WTC11 (cell line): ENCODE measurements at regions not wholly inside any gene's neighbourhood (a gene's known extent, or its start where the extent isn't known, plus 50 kb on each side); places are given as distances from the start of the nearest gene placed in this dataset.
A peak's percentile ranks its signal among the peaks of the same experiment; 100 is the strongest.

Experiments used
- ATAC-seq: fragments of 200-7000 bp; cut with Tn5 transposase; 2 replicates; pipeline ENCODE4 v1.10.0; 2021; ENCODE audit warnings: mild to moderate bottlenecking, moderate library complexity
- CTCF ChIA-PET: fragments of 300-600 bp; sonication (Branson Sonifier 250); formaldehyde crosslinking; loops from one replicate; lab custom pipeline; 2021; ENCODE audit warnings: antibody characterized with exemption; lab: Charles Lee
- POLR2A ChIA-PET: fragments of 350-600 bp; sonication (Branson Sonifier 250); formaldehyde crosslinking; loops from one replicate; lab custom pipeline; 2021; ENCODE audit warnings: antibody characterized with exemption; lab: Charles Lee
- DNase-seq: peaks from one replicate; pipeline ENCODE4 v3.0.0; 2021; ENCODE audit warnings: low spot score
- H3K27ac Mint-ChIP-seq: 2 replicates; pipeline ENCODE4 v1.8.0; 2021; ENCODE audit warnings: mixed read lengths
- H3K27me3 Mint-ChIP-seq: 2 replicates; pipeline ENCODE4 v1.8.0; 2021; ENCODE audit warnings: low read depth, mild to moderate bottlenecking, moderate library complexity, mixed read lengths
- H3K36me3 Mint-ChIP-seq: 2 replicates; pipeline ENCODE4 v1.8.0; 2021; ENCODE audit warnings: mixed read lengths
- H3K4me1 Mint-ChIP-seq: 2 replicates; pipeline ENCODE4 v1.8.0; 2022; ENCODE audit warnings: mixed read lengths
- H3K4me3 Mint-ChIP-seq: 2 replicates; pipeline ENCODE4 v1.8.0; 2021; ENCODE audit warnings: mild to moderate bottlenecking, moderate library complexity, mixed read lengths
- H3K9me3 Mint-ChIP-seq: 2 replicates; pipeline ENCODE4 v1.8.0; 2021; ENCODE audit warnings: mixed read lengths
- ATF1 ChIP-seq: sonication (generic); formaldehyde crosslinking; IDR thresholded peaks from 2 replicates; pipeline ENCODE4 v1.8.1; 2023; ENCODE audit warnings: mild to moderate bottlenecking, moderate library complexity, missing genetic modification reagents
- CREB1 ChIP-seq: sonication (generic); formaldehyde crosslinking; IDR thresholded peaks from 2 replicates; pipeline ENCODE4 v1.8.0; 2023; ENCODE audit warnings: mild to moderate bottlenecking, missing genetic modification reagents
- CREM ChIP-seq: sonication (generic); formaldehyde crosslinking; IDR thresholded peaks from 2 replicates; pipeline ENCODE4 v1.8.1; 2022; ENCODE audit warnings: mild to moderate bottlenecking, missing genetic modification reagents, moderate library complexity
- EMX1 ChIP-seq: fragments of 250-450 bp; sonication (Bioruptor Pico); IDR thresholded peaks from 2 replicates; pipeline ENCODE4 v1.8.0; 2021; ENCODE audit warnings: mild to moderate bottlenecking
- FOXJ3 ChIP-seq: sonication (generic); formaldehyde crosslinking; IDR thresholded peaks from 2 replicates; pipeline ENCODE4 v1.9.0; 2021; ENCODE audit warnings: missing genetic modification reagents, mild to moderate bottlenecking, borderline replicate concordance
- HMGA2 ChIP-seq: fragments of 250-450 bp; sonication (Bioruptor Pico); IDR thresholded peaks from 2 replicates; pipeline ENCODE4 v1.4.0; 2021; ENCODE audit warnings: mild to moderate bottlenecking, moderate library complexity
- JUN ChIP-seq: sonication (generic); formaldehyde crosslinking; IDR thresholded peaks from 2 replicates; pipeline ENCODE4 v1.8.0; 2023; ENCODE audit warnings: mild to moderate bottlenecking, missing genetic modification reagents
- OVOL2 ChIP-seq: fragments of 250-450 bp; sonication (Bioruptor Pico); IDR thresholded peaks from 2 replicates; pipeline ENCODE4 v1.9.0; 2021; ENCODE audit warnings: mild to moderate bottlenecking, borderline replicate concordance
- SP1 ChIP-seq: sonication (generic); formaldehyde crosslinking; conservative IDR thresholded peaks from 2 replicates; pipeline ENCODE4 v1.8.1; 2022; ENCODE audit warnings: missing genetic modification reagents
- ZNF317 ChIP-seq: sonication (generic); formaldehyde crosslinking; IDR thresholded peaks from 2 replicates; pipeline ENCODE4 v1.8.1; 2023; ENCODE audit warnings: low read depth, mild to moderate bottlenecking, moderate library complexity, missing genetic modification reagents, borderline replicate concordance
- ZNF416 ChIP-seq: fragments of 250-450 bp; sonication (Bioruptor Pico); IDR thresholded peaks from 2 replicates; pipeline ENCODE4 v1.9.0; 2021; ENCODE audit warnings: mild to moderate bottlenecking, inconsistent platforms
- TF ChIP-seq, protein P1 (sequence below): fragments of 250-450 bp; sonication (Bioruptor Pico); IDR thresholded peaks from 2 replicates; pipeline ENCODE4 v1.9.0; 2021; ENCODE audit warnings: mild to moderate bottlenecking
- TF ChIP-seq, protein P2 (sequence below): sonication (generic); formaldehyde crosslinking; IDR thresholded peaks from 2 replicates; pipeline ENCODE4 v1.8.0; 2022; ENCODE audit warnings: mild to moderate bottlenecking, missing genetic modification reagents
- TF ChIP-seq, protein P3 (sequence below): sonication (generic); formaldehyde crosslinking; IDR thresholded peaks from 2 replicates; pipeline ENCODE4 v1.8.0; 2022; ENCODE audit warnings: mild to moderate bottlenecking, missing genetic modification reagents
- TF ChIP-seq, protein P4 (sequence below): sonication (generic); formaldehyde crosslinking; IDR thresholded peaks from 2 replicates; pipeline ENCODE4 v1.8.1; 2023; ENCODE audit warnings: mild to moderate bottlenecking, missing genetic modification reagents
- TF ChIP-seq, protein P5 (sequence below): sonication (generic); formaldehyde crosslinking; IDR thresholded peaks from 2 replicates; pipeline ENCODE4 v1.8.1; 2022; ENCODE audit warnings: low read depth, mild to moderate bottlenecking, moderate library complexity, missing genetic modification reagents, borderline replicate concordance
- TF ChIP-seq, protein P6 (sequence below): fragments of 250-450 bp; sonication (Bioruptor Pico); IDR thresholded peaks from 2 replicates; pipeline ENCODE4 v1.9.0; 2021; ENCODE audit warnings: mild to moderate bottlenecking, borderline replicate concordance
- TF ChIP-seq, protein P7 (sequence below): fragments of 200-600 bp; IDR thresholded peaks from 2 replicates; pipeline ENCODE4 v1.8.0; 2022; ENCODE audit warnings: antibody characterized with exemption
- TF ChIP-seq, protein P8 (sequence below): sonication (generic); formaldehyde crosslinking; conservative IDR thresholded peaks from 2 replicates; pipeline ENCODE4 v1.8.1; 2022; ENCODE audit warnings: mild to moderate bottlenecking, missing genetic modification reagents
- TF ChIP-seq, protein P9 (sequence below): fragments of 250-450 bp; sonication (Bioruptor Pico); IDR thresholded peaks from 2 replicates; pipeline ENCODE4 v1.9.0; 2021; ENCODE audit warnings: moderate library complexity, mild to moderate bottlenecking, inconsistent platforms, borderline replicate concordance

DNA sequence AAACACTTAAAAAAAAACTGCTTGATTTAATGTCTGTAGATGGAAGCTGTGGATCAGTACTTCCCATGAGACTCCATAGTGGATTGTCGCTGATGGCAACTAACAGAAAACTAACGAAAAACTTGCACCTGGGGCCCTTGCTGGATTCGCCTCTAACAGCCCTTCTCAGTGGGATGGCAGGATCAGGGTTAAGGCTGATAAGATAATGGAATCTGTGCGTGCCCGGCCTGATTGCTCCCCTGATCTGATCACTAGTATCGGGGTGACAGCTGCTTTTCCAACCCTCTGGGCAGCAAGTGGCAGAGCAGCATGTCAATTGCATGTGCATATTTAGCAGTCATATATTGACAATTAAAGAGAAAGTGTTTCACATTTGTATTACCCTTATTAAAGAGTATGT, 185.8 kb upstream of the ELAVL2 start (continued):
- TF ChIP-seq, protein P1, sequence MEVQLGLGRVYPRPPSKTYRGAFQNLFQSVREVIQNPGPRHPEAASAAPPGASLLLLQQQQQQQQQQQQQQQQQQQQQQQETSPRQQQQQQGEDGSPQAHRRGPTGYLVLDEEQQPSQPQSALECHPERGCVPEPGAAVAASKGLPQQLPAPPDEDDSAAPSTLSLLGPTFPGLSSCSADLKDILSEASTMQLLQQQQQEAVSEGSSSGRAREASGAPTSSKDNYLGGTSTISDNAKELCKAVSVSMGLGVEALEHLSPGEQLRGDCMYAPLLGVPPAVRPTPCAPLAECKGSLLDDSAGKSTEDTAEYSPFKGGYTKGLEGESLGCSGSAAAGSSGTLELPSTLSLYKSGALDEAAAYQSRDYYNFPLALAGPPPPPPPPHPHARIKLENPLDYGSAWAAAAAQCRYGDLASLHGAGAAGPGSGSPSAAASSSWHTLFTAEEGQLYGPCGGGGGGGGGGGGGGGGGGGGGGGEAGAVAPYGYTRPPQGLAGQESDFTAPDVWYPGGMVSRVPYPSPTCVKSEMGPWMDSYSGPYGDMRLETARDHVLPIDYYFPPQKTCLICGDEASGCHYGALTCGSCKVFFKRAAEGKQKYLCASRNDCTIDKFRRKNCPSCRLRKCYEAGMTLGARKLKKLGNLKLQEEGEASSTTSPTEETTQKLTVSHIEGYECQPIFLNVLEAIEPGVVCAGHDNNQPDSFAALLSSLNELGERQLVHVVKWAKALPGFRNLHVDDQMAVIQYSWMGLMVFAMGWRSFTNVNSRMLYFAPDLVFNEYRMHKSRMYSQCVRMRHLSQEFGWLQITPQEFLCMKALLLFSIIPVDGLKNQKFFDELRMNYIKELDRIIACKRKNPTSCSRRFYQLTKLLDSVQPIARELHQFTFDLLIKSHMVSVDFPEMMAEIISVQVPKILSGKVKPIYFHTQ (CRISPR knock-in tag) = no peak
- TF ChIP-seq, protein P2, sequence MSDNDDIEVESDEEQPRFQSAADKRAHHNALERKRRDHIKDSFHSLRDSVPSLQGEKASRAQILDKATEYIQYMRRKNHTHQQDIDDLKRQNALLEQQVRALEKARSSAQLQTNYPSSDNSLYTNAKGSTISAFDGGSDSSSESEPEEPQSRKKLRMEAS = no peak
- TF ChIP-seq, protein P3, sequence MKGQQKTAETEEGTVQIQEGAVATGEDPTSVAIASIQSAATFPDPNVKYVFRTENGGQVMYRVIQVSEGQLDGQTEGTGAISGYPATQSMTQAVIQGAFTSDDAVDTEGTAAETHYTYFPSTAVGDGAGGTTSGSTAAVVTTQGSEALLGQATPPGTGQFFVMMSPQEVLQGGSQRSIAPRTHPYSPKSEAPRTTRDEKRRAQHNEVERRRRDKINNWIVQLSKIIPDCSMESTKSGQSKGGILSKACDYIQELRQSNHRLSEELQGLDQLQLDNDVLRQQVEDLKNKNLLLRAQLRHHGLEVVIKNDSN (CRISPR knock-in tag) = no peak
- TF ChIP-seq, protein P4, sequence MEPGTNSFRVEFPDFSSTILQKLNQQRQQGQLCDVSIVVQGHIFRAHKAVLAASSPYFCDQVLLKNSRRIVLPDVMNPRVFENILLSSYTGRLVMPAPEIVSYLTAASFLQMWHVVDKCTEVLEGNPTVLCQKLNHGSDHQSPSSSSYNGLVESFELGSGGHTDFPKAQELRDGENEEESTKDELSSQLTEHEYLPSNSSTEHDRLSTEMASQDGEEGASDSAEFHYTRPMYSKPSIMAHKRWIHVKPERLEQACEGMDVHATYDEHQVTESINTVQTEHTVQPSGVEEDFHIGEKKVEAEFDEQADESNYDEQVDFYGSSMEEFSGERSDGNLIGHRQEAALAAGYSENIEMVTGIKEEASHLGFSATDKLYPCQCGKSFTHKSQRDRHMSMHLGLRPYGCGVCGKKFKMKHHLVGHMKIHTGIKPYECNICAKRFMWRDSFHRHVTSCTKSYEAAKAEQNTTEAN (CRISPR knock-in tag) = no peak
- TF ChIP-seq ATF1 (CRISPR knock-in tag) (no peak), HMGA2 (no peak), ZNF416 (CRISPR knock-in tag) (no peak)
- TF ChIP-seq, protein P5, sequence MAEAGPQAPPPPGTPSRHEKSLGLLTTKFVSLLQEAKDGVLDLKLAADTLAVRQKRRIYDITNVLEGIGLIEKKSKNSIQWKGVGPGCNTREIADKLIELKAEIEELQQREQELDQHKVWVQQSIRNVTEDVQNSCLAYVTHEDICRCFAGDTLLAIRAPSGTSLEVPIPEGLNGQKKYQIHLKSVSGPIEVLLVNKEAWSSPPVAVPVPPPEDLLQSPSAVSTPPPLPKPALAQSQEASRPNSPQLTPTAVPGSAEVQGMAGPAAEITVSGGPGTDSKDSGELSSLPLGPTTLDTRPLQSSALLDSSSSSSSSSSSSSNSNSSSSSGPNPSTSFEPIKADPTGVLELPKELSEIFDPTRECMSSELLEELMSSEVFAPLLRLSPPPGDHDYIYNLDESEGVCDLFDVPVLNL (CRISPR knock-in tag) = no peak
- TF ChIP-seq, all 79 proteins: peak for 0

DNA sequence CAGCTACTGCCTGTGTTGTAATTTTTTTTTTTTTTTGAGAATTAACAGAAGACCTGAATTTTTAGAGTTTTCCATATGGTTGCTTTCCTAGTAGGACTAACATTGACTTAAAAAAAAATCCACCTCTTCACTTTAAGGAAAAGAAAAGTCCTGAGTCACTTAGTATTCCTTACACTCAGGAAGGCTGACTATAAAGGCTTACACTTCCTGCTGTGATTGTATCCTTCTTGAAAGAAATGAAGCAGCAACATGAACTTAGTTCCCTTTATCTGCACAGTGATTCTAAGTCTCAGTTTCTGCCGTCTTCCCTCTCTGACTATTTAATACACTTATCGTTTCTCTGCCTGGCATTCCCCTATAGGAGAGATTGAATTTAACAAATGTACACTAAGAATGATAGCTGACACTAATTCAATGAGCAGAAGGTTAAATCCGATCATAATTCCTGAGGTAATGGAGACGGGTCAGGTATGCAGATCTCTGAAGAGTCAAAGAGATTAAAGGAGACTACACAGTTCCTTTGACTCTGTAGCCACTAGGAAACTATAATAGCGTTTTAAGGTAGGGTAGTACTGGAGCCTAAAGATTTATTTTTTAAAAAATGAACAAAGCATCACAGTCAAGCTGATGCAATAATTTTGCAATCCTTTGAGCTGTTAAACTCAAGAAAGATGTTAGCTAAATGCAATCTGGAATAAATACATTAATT, 185.1 kb upstream of the ELAVL2 start:
- H3K27me3 Mint-ChIP-seq = no peaks in the 10 kb centered on the region
- no peak overlapping the region for H3K4me3 Mint-ChIP-seq
- H3K9me3 Mint-ChIP-seq = peaks cover 8% of the 10 kb centered on the region; the same call in 1 of the 2 replicates
- no peaks in the 10 kb centered on the region; the same call in 1 of the 2 replicates for H3K36me3 Mint-ChIP-seq
- peaks cover 35% of the 10 kb centered on the region for H3K4me1 Mint-ChIP-seq
- POLR2A ChIA-PET = no interaction called here
- DNase-seq (no peak), ATAC-seq (no peak)
- CTCF ChIA-PET = no interaction called here
- H3K27ac Mint-ChIP-seq = peak overlapping the region; percentile 24; the same call in 1 of the 2 replicates
- TF ChIP-seq EMX1 (CRISPR knock-in tag) = no peak
- TF ChIP-seq CREB1 (CRISPR knock-in tag) = no peak
- TF ChIP-seq, protein P6, sequence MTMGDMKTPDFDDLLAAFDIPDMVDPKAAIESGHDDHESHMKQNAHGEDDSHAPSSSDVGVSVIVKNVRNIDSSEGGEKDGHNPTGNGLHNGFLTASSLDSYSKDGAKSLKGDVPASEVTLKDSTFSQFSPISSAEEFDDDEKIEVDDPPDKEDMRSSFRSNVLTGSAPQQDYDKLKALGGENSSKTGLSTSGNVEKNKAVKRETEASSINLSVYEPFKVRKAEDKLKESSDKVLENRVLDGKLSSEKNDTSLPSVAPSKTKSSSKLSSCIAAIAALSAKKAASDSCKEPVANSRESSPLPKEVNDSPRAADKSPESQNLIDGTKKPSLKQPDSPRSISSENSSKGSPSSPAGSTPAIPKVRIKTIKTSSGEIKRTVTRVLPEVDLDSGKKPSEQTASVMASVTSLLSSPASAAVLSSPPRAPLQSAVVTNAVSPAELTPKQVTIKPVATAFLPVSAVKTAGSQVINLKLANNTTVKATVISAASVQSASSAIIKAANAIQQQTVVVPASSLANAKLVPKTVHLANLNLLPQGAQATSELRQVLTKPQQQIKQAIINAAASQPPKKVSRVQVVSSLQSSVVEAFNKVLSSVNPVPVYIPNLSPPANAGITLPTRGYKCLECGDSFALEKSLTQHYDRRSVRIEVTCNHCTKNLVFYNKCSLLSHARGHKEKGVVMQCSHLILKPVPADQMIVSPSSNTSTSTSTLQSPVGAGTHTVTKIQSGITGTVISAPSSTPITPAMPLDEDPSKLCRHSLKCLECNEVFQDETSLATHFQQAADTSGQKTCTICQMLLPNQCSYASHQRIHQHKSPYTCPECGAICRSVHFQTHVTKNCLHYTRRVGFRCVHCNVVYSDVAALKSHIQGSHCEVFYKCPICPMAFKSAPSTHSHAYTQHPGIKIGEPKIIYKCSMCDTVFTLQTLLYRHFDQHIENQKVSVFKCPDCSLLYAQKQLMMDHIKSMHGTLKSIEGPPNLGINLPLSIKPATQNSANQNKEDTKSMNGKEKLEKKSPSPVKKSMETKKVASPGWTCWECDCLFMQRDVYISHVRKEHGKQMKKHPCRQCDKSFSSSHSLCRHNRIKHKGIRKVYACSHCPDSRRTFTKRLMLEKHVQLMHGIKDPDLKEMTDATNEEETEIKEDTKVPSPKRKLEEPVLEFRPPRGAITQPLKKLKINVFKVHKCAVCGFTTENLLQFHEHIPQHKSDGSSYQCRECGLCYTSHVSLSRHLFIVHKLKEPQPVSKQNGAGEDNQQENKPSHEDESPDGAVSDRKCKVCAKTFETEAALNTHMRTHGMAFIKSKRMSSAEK (CRISPR knock-in tag) = no peak
- TF ChIP-seq, protein P7, sequence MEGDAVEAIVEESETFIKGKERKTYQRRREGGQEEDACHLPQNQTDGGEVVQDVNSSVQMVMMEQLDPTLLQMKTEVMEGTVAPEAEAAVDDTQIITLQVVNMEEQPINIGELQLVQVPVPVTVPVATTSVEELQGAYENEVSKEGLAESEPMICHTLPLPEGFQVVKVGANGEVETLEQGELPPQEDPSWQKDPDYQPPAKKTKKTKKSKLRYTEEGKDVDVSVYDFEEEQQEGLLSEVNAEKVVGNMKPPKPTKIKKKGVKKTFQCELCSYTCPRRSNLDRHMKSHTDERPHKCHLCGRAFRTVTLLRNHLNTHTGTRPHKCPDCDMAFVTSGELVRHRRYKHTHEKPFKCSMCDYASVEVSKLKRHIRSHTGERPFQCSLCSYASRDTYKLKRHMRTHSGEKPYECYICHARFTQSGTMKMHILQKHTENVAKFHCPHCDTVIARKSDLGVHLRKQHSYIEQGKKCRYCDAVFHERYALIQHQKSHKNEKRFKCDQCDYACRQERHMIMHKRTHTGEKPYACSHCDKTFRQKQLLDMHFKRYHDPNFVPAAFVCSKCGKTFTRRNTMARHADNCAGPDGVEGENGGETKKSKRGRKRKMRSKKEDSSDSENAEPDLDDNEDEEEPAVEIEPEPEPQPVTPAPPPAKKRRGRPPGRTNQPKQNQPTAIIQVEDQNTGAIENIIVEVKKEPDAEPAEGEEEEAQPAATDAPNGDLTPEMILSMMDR = no peak
- no peak for TF ChIP-seq FOXJ3
- no peak for TF ChIP-seq ZNF317 (CRISPR knock-in tag)
- TF ChIP-seq CREM = no peak
- TF ChIP-seq SP1 (CRISPR knock-in tag) = no peak
- TF ChIP-seq, protein P8, sequence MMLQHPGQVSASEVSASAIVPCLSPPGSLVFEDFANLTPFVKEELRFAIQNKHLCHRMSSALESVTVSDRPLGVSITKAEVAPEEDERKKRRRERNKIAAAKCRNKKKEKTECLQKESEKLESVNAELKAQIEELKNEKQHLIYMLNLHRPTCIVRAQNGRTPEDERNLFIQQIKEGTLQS (CRISPR knock-in tag) = no peak
- TF ChIP-seq, protein P4 (CRISPR knock-in tag) = no peak
- TF ChIP-seq, protein P9, sequence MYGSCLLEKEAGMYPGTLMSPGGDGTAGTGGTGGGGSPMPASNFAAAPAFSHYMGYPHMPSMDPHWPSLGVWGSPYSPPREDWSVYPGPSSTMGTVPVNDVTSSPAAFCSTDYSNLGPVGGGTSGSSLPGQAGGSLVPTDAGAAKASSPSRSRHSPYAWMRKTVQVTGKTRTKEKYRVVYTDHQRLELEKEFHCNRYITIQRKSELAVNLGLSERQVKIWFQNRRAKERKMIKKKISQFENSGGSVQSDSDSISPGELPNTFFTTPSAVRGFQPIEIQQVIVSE (CRISPR knock-in tag) = no peak
- no peak for TF ChIP-seq OVOL2 (CRISPR knock-in tag)
- TF ChIP-seq JUN (CRISPR knock-in tag) = no peak
